ENCODE measurements at regions not wholly inside any gene's neighbourhood (a gene's known extent, or its start where the extent isn't known, plus 50 kb on each side); places are given as distances from the start of the nearest gene placed in this dataset.

- DNase-seq (ENCODE audit: low read depth) = no peak
- H3K4me3 ChIP-seq (ENCODE audit: low read depth, low read length) = no peak overlapping the region
- TF ChIP-seq, protein P1, sequence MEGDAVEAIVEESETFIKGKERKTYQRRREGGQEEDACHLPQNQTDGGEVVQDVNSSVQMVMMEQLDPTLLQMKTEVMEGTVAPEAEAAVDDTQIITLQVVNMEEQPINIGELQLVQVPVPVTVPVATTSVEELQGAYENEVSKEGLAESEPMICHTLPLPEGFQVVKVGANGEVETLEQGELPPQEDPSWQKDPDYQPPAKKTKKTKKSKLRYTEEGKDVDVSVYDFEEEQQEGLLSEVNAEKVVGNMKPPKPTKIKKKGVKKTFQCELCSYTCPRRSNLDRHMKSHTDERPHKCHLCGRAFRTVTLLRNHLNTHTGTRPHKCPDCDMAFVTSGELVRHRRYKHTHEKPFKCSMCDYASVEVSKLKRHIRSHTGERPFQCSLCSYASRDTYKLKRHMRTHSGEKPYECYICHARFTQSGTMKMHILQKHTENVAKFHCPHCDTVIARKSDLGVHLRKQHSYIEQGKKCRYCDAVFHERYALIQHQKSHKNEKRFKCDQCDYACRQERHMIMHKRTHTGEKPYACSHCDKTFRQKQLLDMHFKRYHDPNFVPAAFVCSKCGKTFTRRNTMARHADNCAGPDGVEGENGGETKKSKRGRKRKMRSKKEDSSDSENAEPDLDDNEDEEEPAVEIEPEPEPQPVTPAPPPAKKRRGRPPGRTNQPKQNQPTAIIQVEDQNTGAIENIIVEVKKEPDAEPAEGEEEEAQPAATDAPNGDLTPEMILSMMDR (IDR thresholded peaks at IDR 0.05; ENCODE audit: insufficient read depth, low read depth, low read length, missing control alignments) = no peak
Measured at GRCh38 chr3:5430701-5431100, 243.2 kb downstream of the EDEM1 start.

DNA sequence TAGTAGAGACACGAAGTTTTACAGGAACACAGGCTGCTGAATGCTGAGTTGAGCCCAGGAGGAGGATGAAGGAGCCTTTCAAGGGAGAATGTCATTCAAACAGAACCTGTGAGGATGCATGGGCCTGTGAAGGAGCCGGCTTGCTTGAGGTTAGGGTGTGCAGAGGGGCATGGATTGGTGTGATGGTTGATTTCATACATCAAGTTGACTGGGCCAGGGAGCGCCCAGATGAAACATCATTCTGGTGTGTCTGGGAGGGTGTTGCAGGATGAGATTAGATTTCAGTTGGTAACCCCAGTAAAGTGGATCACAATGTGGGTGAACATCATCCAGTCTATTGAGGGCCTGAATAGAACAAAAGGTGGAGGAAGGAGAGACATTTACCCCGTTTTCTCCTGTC lies 243.6 kb downstream of the EDEM1 start:
- no peak overlapping the region for H3K4me3 ChIP-seq (ENCODE audit: low read depth, low read length)
- no peak for DNase-seq (ENCODE audit: low read depth)
- TF ChIP-seq, protein P1 (IDR thresholded peaks at IDR 0.05; ENCODE audit: insufficient read depth, low read depth, low read length, missing control alignments) = no peak

DNA sequence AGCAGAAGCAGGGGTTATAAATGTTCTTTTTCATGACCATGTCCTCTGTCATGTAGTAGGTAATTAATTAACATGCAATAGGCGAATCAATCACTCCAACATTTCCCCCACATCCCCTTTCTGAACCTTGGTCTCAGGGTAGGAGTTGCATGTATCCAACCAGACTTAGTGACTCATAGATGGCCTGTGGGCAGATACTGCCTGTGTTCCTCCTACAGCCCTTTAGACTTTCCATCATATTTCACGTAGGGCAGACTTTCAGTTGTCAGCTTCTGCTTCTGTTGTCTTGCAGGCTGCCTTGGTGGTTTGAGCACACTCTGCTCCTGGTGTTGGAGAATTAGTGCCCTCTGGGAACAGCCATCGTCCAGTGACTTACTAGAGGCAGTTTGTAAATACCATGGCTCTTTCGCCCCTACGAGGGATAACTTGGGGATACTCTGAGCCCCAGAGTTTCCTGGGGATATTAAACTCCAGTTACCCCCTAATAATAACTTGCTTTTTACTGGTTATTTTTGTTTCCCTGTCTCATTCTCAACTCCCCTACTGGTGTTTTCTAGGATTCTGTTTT lies 244.4 kb downstream of the EDEM1 start:
- no peak overlapping the region for H3K4me3 ChIP-seq (ENCODE audit: low read depth, low read length)
- no peak for DNase-seq (ENCODE audit: low read depth)
- TF ChIP-seq, protein P1 (IDR thresholded peaks at IDR 0.05; ENCODE audit: insufficient read depth, low read depth, low read length, missing control alignments) = no peak

DNA sequence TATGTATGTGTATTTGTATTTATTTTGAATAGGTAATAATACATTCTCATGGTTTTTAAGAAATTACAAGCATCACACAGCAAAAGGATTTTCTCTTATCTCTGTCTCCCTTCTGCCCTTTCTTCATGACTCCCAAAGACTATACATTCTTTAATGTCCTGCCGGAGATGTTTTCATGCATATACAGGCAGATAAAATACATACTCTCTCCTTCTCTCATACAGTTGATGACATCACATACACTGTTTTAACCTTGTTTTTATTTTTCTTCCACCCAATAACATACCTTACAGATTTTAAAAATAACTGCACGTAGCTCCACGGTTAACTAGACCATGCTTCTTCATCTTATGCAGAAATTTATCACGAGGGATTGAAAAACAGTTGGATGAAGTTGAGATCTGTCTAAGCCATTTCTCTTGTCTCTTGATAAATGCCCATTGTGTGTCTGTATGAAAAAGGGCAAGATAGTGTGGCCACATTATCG lies 249.8 kb downstream of the EDEM1 start:
- no peak overlapping the region for H3K4me3 ChIP-seq (ENCODE audit: low read depth, low read length)
- TF ChIP-seq, protein P1 (IDR thresholded peaks at IDR 0.05; ENCODE audit: insufficient read depth, low read depth, low read length, missing control alignments) = no peak
- no peak for DNase-seq (ENCODE audit: low read depth)

- no peak overlapping the region for H3K4me3 ChIP-seq (ENCODE audit: low read depth, low read length)
- DNase-seq (ENCODE audit: low read depth) = no peak
Measured at GRCh38 chr3:5437783-5438323, 250.3 kb downstream of the EDEM1 start.

DNA sequence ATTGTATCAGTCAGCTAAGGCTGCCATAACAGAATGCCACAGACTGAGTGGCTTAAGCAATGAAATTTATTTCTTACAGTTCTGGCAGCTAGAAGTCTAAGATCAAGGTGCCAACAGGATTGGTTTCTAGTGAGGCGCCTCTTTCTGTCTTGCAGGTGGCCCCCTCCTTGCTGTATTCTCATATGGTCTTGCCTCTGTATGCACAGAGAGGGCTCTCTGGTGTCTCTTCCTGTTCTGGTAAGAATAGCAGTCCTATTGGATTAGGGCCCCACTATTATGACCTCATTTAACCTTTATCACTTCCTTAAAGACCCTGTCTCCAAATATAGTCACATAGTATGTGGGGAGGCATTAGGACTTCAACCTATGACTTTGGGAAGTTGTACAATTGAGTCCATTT lies 253.9 kb downstream of the EDEM1 start:
- DNase-seq (ENCODE audit: low read depth) = no peak
- TF ChIP-seq, protein P1 (IDR thresholded peaks at IDR 0.05; ENCODE audit: insufficient read depth, low read depth, low read length, missing control alignments) = no peak
- H3K4me3 ChIP-seq (ENCODE audit: low read depth, low read length) = no peak overlapping the region

More at GRCh38 chr3:5437783-5438323, 250.3 kb downstream of the EDEM1 start:
- TF ChIP-seq, protein P1 (IDR thresholded peaks at IDR 0.05; ENCODE audit: insufficient read depth, low read depth, low read length, missing control alignments) = no peak
